ENCODE measurements at regions not wholly inside any gene's neighbourhood (a gene's known extent, or its start where the extent isn't known, plus 50 kb on each side); places are given as distances from the start of the nearest gene placed in this dataset.

GRCh38 chr16:64196444-64196843, 925.4 kb downstream of the CDH11 start:
- ChIA-PET CTCF (no interaction called here), POLR2A (no interaction called here)
- Mint-ChIP-seq H3K27ac (no peak overlapping the region), H3K27me3 (no peaks in the 10 kb centered on the region), H3K36me3 (ENCODE audit: low read depth) (no peaks in the 10 kb centered on the region), H3K4me1 (ENCODE audit: low read depth) (no peaks in the 10 kb centered on the region), H3K9me3 (peaks cover 12% of the 10 kb centered on the region), H3K4me3 (no peak overlapping the region)
- TF ChIP-seq CTCF (IDR thresholded peaks at IDR 0.05) = no peak
- H3K27ac ChIP-seq (ENCODE audit: low read depth in 1 of 2, low read length in 2 of 2) = no peak overlapping the region
- peaks cover 0 to 4% of the 10 kb centered on the region in 2 experiments for H3K9me3 ChIP-seq (ENCODE audit: control insufficient read depth in 1 of 2, insufficient read depth in 1 of 2, low read length in 2 of 2)
- DNase-seq (no peak), ATAC-seq (ENCODE audit: poor library complexity) (no peak)
- intact Hi-C loops (cut with DNase I, micrococcal nuclease) = no loop called here
- no peaks in the 10 kb centered on the region for H3K27me3 ChIP-seq (ENCODE audit: control insufficient read depth in 1 of 2, insufficient read depth in 2 of 2, low read length in 2 of 2)
- H3K36me3 ChIP-seq (ENCODE audit: insufficient read depth, low read length) = no peaks in the 10 kb centered on the region
- no peaks in the 10 kb centered on the region for H3K4me1 ChIP-seq (ENCODE audit: insufficient read depth, low read length)
- no peak overlapping the region for H3K4me3 ChIP-seq (ENCODE audit: low read length)

DNA sequence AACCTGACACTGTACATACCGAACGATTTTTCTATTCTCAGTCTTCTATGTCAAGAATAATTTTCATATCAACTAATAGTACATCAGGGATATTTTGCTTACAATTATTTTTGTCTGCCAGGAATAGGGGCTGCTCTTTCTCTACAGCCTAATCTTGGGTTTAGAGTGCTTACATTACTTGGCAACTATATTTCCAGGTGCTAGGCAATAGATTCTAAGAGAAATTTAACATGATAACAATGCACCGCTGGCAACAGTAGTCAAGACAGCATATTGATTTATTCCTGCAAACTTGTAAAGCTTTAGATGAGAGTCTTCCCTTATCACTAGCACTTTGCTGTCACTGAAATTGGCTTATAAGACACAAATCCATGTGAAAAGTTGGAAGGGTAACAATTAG, 935.9 kb downstream of the CDH11 start:
- ATAC-seq (ENCODE audit: poor library complexity) = no peak

GRCh38 chr16:64184156-64184555, 937.7 kb downstream of the CDH11 start:
- Mint-ChIP-seq H3K36me3 (ENCODE audit: low read depth) (no peaks in the 10 kb centered on the region), H3K4me3 (no peak overlapping the region), H3K4me1 (ENCODE audit: low read depth) (no peaks in the 10 kb centered on the region), H3K27me3 (no peaks in the 10 kb centered on the region), H3K27ac (no peak overlapping the region), H3K9me3 (peaks cover 33% of the 10 kb centered on the region)
- Histone ChIP-seq H3K4me3 (ENCODE audit: low read length) (no peak overlapping the region), H3K27ac (ENCODE audit: low read depth in 1 of 2, low read length in 2 of 2) (no peak overlapping the region), H3K4me1 (ENCODE audit: insufficient read depth, low read length) (no peaks in the 10 kb centered on the region), H3K36me3 (ENCODE audit: insufficient read depth, low read length) (no peaks in the 10 kb centered on the region), H3K9me3 (ENCODE audit: control insufficient read depth in 1 of 2, insufficient read depth in 1 of 2, low read length in 2 of 2) (peaks cover 0 to 10% of the 10 kb centered on the region in 2 experiments), H3K27me3 (ENCODE audit: control insufficient read depth in 1 of 2, insufficient read depth in 2 of 2, low read length in 2 of 2) (no peaks in the 10 kb centered on the region)
- TF ChIP-seq CTCF (IDR thresholded peaks at IDR 0.05) = no peak
- POLR2A ChIA-PET = no interaction called here
- no peak for DNase-seq
- CTCF ChIA-PET = no interaction called here
- intact Hi-C loops (cut with DNase I, micrococcal nuclease) = no loop called here
- no peak for ATAC-seq (ENCODE audit: poor library complexity)

More for the DNA sequence above, 935.9 kb downstream of the CDH11 start:
- Histone ChIP-seq H3K27ac (ENCODE audit: low read depth in 1 of 2, low read length in 2 of 2) (no peak overlapping the region), H3K36me3 (ENCODE audit: insufficient read depth, low read length) (no peaks in the 10 kb centered on the region), H3K9me3 (ENCODE audit: control insufficient read depth in 1 of 2, insufficient read depth in 1 of 2, low read length in 2 of 2) (peaks cover 0 to 10% of the 10 kb centered on the region in 2 experiments), H3K4me3 (ENCODE audit: low read length) (no peak overlapping the region), H3K27me3 (ENCODE audit: control insufficient read depth in 1 of 2, insufficient read depth in 2 of 2, low read length in 2 of 2) (no peaks in the 10 kb centered on the region), H3K4me1 (ENCODE audit: insufficient read depth, low read length) (no peaks in the 10 kb centered on the region)
- Mint-ChIP-seq H3K9me3 (peaks cover 30% of the 10 kb centered on the region), H3K27ac (no peak overlapping the region), H3K4me3 (no peak overlapping the region), H3K36me3 (ENCODE audit: low read depth) (no peaks in the 10 kb centered on the region), H3K27me3 (no peaks in the 10 kb centered on the region), H3K4me1 (ENCODE audit: low read depth) (no peaks in the 10 kb centered on the region)
- intact Hi-C loops (cut with DNase I, micrococcal nuclease) = no loop called here
- ChIA-PET CTCF (no interaction called here), POLR2A (no interaction called here)
- no peak for TF ChIP-seq CTCF (IDR thresholded peaks at IDR 0.05)
- DNase-seq = no peak

All from CD4-positive, alpha-beta T cell (primary cell).